H1 (cell line): ENCODE measurements at regions not wholly inside any gene's neighbourhood (a gene's known extent, or its start where the extent isn't known, plus 50 kb on each side); places are given as distances from the start of the nearest gene placed in this dataset.
A peak's percentile ranks its signal among the peaks of the same experiment; 100 is the strongest.

Experiments used
- CTCF ChIA-PET: fragments of 300-600 bp; sonication (Branson Sonifier 250); formaldehyde crosslinking; loops from one replicate; lab custom pipeline; 2021; ENCODE audit not compliant: partially characterized antibody; lab: Charles Lee
- POLR2A ChIA-PET: fragments of 300-600 bp; sonication (Branson Sonifier 250); formaldehyde crosslinking; loops from one replicate; lab custom pipeline; 2021; ENCODE audit warnings: inconsistent platforms; ENCODE audit not compliant: partially characterized antibody; lab: Charles Lee
- DNase-seq, 2 experiments: peaks; one replicate each; pipeline versions ENCODE4 v3.0.0 to v3.0.0-alpha.2; 2010 to 2022; ENCODE audit warnings: low spot score in 2 of 2, low read depth in 1 of 2, mixed read lengths in 1 of 2
- FAIRE-seq: peaks from 2 replicates; lab custom pipeline; 2011; peaks lifted over from hg19 to GRCh38; lab: Jason Lieb, UNC
- H2AFZ ChIP-seq: 2 replicates; pipeline ENCODE4 v1.8.1; 2012; ENCODE audit warnings: low read length, inconsistent platforms
- H2AK5ac ChIP-seq: 2 replicates; pipeline ENCODE4 v1.6.1; 2013; ENCODE audit warnings: low read depth, low read length
- H2BK120ac ChIP-seq: replicated peaks from 2 replicates; pipeline ENCODE3; 2013; ENCODE audit warnings: low read depth, low read length, inconsistent platforms
- H2BK12ac ChIP-seq: 2 replicates; pipeline ENCODE4 v1.6.1; 2013; ENCODE audit warnings: low read depth, low read length
- H2BK15ac ChIP-seq: 2 replicates; pipeline ENCODE4 v1.6.1; 2013; ENCODE audit warnings: low read length
- H2BK20ac ChIP-seq: 2 replicates; pipeline ENCODE4 v1.6.1; 2013; ENCODE audit warnings: low read length
- H2BK5ac ChIP-seq: 2 replicates; pipeline ENCODE4 v1.6.1; 2013; ENCODE audit warnings: low read depth, low read length
- H3K14ac ChIP-seq: 2 replicates; pipeline ENCODE4 v1.6.1; 2013; ENCODE audit warnings: inconsistent platforms; ENCODE audit not compliant: insufficient read length
- H3K18ac ChIP-seq: 2 replicates; pipeline ENCODE4 v1.6.1; 2013; ENCODE audit warnings: low read length; ENCODE audit errors: extremely low read depth
- H3K23ac ChIP-seq: 2 replicates; pipeline ENCODE4 v1.6.1; 2013; ENCODE audit warnings: inconsistent platforms; ENCODE audit not compliant: insufficient read length
- H3K23me2 ChIP-seq: 2 replicates; pipeline ENCODE4 v1.6.1; 2013; ENCODE audit warnings: low read depth, low read length
- H3K27ac ChIP-seq: 2 replicates; pipeline ENCODE4 v1.6.1; 2011; ENCODE audit warnings: low read depth, low read length, inconsistent platforms
- H3K27me3 ChIP-seq, 4 experiments: replicated peaks in 1 of 4; 1 replicate in 1 of 4; 2 replicates in 3 of 4; pipeline versions ENCODE4 v1.6.1 to v1.8.1; 2011 to 2013; ENCODE audit warnings: low read length in 3 of 4, mild to moderate bottlenecking in 3 of 4, inconsistent platforms in 2 of 4, mixed read lengths in 2 of 4, moderate library complexity in 1 of 4; ENCODE audit not compliant: control insufficient read depth in 3 of 4, insufficient read depth in 3 of 4; ENCODE audit errors: extremely low read depth in 1 of 4
- H3K36me3 ChIP-seq, 4 experiments: 2 replicates each; pipeline versions ENCODE4 v1.6.1 to v1.8.1; 2011 to 2013; ENCODE audit warnings: mild to moderate bottlenecking in 4 of 4, low read length in 3 of 4, moderate library complexity in 2 of 4, control low read depth in 1 of 4, inconsistent platforms in 1 of 4; ENCODE audit not compliant: insufficient read depth in 4 of 4, control insufficient read depth in 2 of 4
- H3K4ac ChIP-seq: replicated peaks from 2 replicates; pipeline ENCODE3; 2013; ENCODE audit warnings: low read length, low read depth, mixed read lengths, inconsistent platforms; ENCODE audit not compliant: insufficient read length
- H3K4me1 ChIP-seq, 4 experiments: replicated peaks in 1 of 4; 1 replicate in 1 of 4; 2 replicates in 3 of 4; pipeline versions ENCODE4 v1.6.1 to v1.8.1; 2011 to 2013; ENCODE audit warnings: low read length in 3 of 4, inconsistent platforms in 2 of 4, mixed read lengths in 1 of 4; ENCODE audit not compliant: insufficient read depth in 4 of 4, control insufficient read depth in 3 of 4
- H3K4me2 ChIP-seq, 2 experiments: 2 replicates each; pipeline versions ENCODE4 v1.6.1 to v1.8.1; 2011 to 2013; ENCODE audit warnings: low read depth in 2 of 2, low read length in 2 of 2, control low read depth in 1 of 2, inconsistent platforms in 1 of 2, mild to moderate bottlenecking in 1 of 2; ENCODE audit not compliant: insufficient read depth in 1 of 2
- H3K4me3 ChIP-seq, 4 experiments: fragments of 200-600, 300-600 bp in 1 of 4; sonication (generic), shearing (Covaris generic), sonication (Bioruptor Twin) in 1 of 4; 2 replicates each; pipeline versions ENCODE4 v1.5.1 to v1.8.1; 2011 to 2016; ENCODE audit warnings: low read length in 4 of 4, low read depth in 3 of 4, control low read depth in 2 of 4, inconsistent platforms in 2 of 4, mild to moderate bottlenecking in 2 of 4, mixed read lengths in 1 of 4, moderate library complexity in 1 of 4; ENCODE audit not compliant: insufficient read depth in 2 of 4; ENCODE audit errors: extremely low read depth in 1 of 4
- H3K56ac ChIP-seq: replicated peaks from 2 replicates; pipeline ENCODE3; 2013; ENCODE audit warnings: low read depth, mild to moderate bottlenecking, mixed read lengths, low read length, inconsistent platforms; ENCODE audit not compliant: insufficient read length
- H3K79me1 ChIP-seq: 2 replicates; pipeline ENCODE4 v1.6.1; 2013; ENCODE audit warnings: low read depth, low read length, control low read depth
- H3K79me2 ChIP-seq, 2 experiments: 2 replicates each; pipeline versions ENCODE4 v1.6.1 to v1.8.1; 2012 to 2013; ENCODE audit warnings: low read length in 2 of 2, mild to moderate bottlenecking in 2 of 2, inconsistent platforms in 1 of 2; ENCODE audit not compliant: insufficient read depth in 2 of 2, control insufficient read depth in 1 of 2
- H3K9ac ChIP-seq, 4 experiments: replicated peaks in 1 of 4; 1 replicate in 1 of 4; 2 replicates in 3 of 4; pipeline versions ENCODE4 v1.6.1 to v1.8.1; 2011 to 2013; ENCODE audit warnings: low read depth in 3 of 4, low read length in 3 of 4, control low read depth in 2 of 4, mild to moderate bottlenecking in 2 of 4, moderate library complexity in 2 of 4, inconsistent platforms in 1 of 4; ENCODE audit errors: extremely low read depth in 1 of 4
- H3K9me3 ChIP-seq, 2 experiments: 2 replicates each; pipeline versions ENCODE4 v1.6.1 to v1.8.1; 2012 to 2013; ENCODE audit warnings: mild to moderate bottlenecking in 2 of 2, moderate library complexity in 2 of 2, control low read depth in 1 of 2, inconsistent platforms in 1 of 2, low read depth in 1 of 2, low read length in 1 of 2, mixed read lengths in 1 of 2; ENCODE audit not compliant: insufficient read depth in 2 of 2
- H4K20me1 ChIP-seq, 2 experiments: replicated peaks in 1 of 2; 2 replicates each; pipeline versions ENCODE3 to v1.8.1; 2011 to 2013; ENCODE audit warnings: inconsistent platforms in 2 of 2, low read length in 2 of 2, mild to moderate bottlenecking in 1 of 2; ENCODE audit not compliant: insufficient read depth in 2 of 2, control insufficient read depth in 1 of 2
- H4K5ac ChIP-seq: 2 replicates; pipeline ENCODE4 v1.6.1; 2013; ENCODE audit warnings: low read length, low read depth, mixed read lengths, inconsistent platforms; ENCODE audit not compliant: insufficient read length
- H4K8ac ChIP-seq: 2 replicates; pipeline ENCODE4 v1.8.0; 2013; ENCODE audit warnings: mild to moderate bottlenecking, moderate library complexity, low read length, inconsistent platforms; ENCODE audit not compliant: insufficient read depth; ENCODE audit errors: extremely low read depth
- H4K91ac ChIP-seq: replicated peaks from 2 replicates; pipeline ENCODE3; 2013; ENCODE audit warnings: low read length, mixed read lengths, inconsistent platforms; ENCODE audit not compliant: insufficient read length
- TAF7 ChIP-seq: optimal IDR thresholded peaks from 2 replicates; pipeline ENCODE3; 2011; ENCODE audit warnings: low read depth, mild to moderate bottlenecking, inconsistent platforms, low read length, moderate library complexity, borderline replicate concordance
- TEAD4 ChIP-seq: IDR thresholded peaks from 2 replicates; pipeline ENCODE4 v1.6.1; 2012; ENCODE audit warnings: low read depth, low read length, inconsistent platforms, mixed read lengths
- WGBS, 2 experiments: shearing (Covaris generic) in 1 of 2; methylation state at CpG; one replicate each; pipeline versions ENCODE4 v1.1.6 to v1.1.7; 2013 to 2015; ENCODE audit warnings: low lambda C conversion rate in 2 of 2, mixed read lengths in 2 of 2, inconsistent platforms in 1 of 2, low coverage in 1 of 2, missing lambda C conversion rate in 1 of 2; ENCODE audit not compliant: insufficient replicate concordance in 2 of 2, insufficient coverage in 1 of 2, insufficient read length in 1 of 2; ENCODE audit errors: extremely low coverage in 1 of 2, missing lambda C conversion rate in 1 of 2; 5-methylcytosine and 5-hydroxymethylcytosine counted together

DNA sequence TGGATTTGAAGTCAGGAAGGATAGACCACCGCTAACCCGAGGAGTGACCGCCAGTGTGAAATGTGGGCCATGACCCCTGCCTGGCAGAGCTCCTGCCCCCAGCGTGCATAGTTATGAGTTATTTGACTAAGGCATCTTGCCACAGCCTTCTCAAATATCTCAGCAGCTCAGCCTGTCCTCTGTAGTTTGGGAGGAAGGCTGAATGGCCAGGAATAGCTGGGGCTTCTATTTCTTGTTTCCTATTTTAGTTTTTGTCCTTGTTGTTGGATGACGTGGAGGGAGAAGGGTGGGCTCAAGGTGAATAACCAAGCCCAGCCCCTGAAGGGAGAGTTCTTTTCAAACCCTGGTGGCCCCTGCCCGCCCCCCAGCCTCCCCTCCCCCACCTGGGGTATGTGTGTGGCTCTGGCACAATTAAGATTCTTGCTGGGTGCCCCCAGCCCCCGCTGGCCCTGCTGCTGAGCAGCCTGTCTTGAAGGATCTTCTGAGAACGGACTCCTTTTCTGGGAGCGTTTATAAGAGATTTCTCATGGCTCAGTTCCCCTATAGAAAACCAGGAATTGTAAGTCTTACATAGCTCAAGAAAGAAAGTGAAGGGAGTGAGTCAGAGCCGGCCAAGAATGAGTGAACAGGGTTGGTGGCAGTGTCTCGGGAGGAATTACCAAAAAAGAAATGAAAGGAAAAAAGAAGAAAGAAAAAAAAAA, 157.4 kb downstream of the GLI2 start:
- Histone ChIP-seq H3K36me3 (no peaks in the 10 kb centered on the region), H4K91ac (no peak overlapping the region), H3K27me3 (no peaks in the 10 kb centered on the region; a peak in 1 of 7 replicates), H3K79me1 (peaks cover 12% of the 10 kb centered on the region), H2BK20ac (no peak overlapping the region), H3K4me3 (peak overlapping the region in 3 of 4 experiments; percentile 23 to 44 (median 27); a peak in 4 of 8 replicates), H2AK5ac (no peak overlapping the region), H3K4ac (no peak overlapping the region), H4K8ac (no peak overlapping the region), H2BK5ac (no peak overlapping the region), H2BK12ac (0 out of 2 replicates have a peak overlapping the region, but pooled peaks have one; percentile 11), H3K9me3 (no peaks in the 10 kb centered on the region), H3K56ac (no peak overlapping the region), H3K4me2 (peak overlapping the region; percentile 55 to 68), H3K27ac (no peak overlapping the region; the same call in 1 of the 2 replicates), H3K23ac (no peak overlapping the region), H4K20me1 (peaks cover 2 to 3% of the 10 kb centered on the region in 2 experiments), H3K23me2 (no peaks in the 10 kb centered on the region; the same call in 1 of the 2 replicates), H3K9ac (no peak overlapping the region), H2BK15ac (no peak overlapping the region), H3K14ac (no peak overlapping the region), H3K18ac (peak overlapping the region; percentile 52; the same call in 1 of the 2 replicates), H2BK120ac (no peak overlapping the region), H2AFZ (no peak overlapping the region), H3K4me1 (peaks cover 6 to 23% (median 14%) of the 10 kb centered on the region in 4 experiments; a peak in 6 of 7 replicates), H4K5ac (peak overlapping the region; percentile 18), H3K79me2 (peaks cover 0 to 39% of the 10 kb centered on the region in 2 experiments; a peak in 2 of 4 replicates)
- no peak for FAIRE-seq
- ChIA-PET CTCF (interaction anchor here (0.6 to 4.3 kb wide), 12 partner anchors 8 to 197 kb away, joined by 3 to 22 read pairs (median 3); no protein-coding TSS in a partner anchor), POLR2A (interaction anchor here (0.8 to 1.5 kb wide), 3 partner anchors 10 to 182 kb away, joined by 3 to 4 read pairs (median 4); no protein-coding TSS in a partner anchor)
- 35% methylated on average over 11 of the region's 11 CpGs; no CpG with 5 or more reads in 1 of the 2 experiments for WGBS, 2 experiments
- 0 out of 2 replicates have a peak, but pooled peaks have one; percentile 39 for TF ChIP-seq TEAD4
- no peak for TF ChIP-seq TAF7
- no peak for DNase-seq
